Ishikawa (cell line): ENCODE measurements at regions not wholly inside any gene's neighbourhood (a gene's known extent, or its start where the extent isn't known, plus 50 kb on each side); places are given as distances from the start of the nearest gene placed in this dataset.

Experiments used
- CEBPB ChIP-seq: IDR thresholded peaks from 2 replicates; pipeline ENCODE4 v1.6.1; 2012
- CREB1 ChIP-seq: IDR thresholded peaks from 2 replicates; pipeline ENCODE4 v1.6.1; 2012; ENCODE audit warnings: low read depth
- EGR1 ChIP-seq: IDR thresholded peaks from 2 replicates; pipeline ENCODE4 v1.6.1; 2012
- EP300 ChIP-seq: IDR thresholded peaks from 2 replicates; pipeline ENCODE4 v1.6.1; 2012; ENCODE audit warnings: borderline replicate concordance
- FOXM1 ChIP-seq: IDR thresholded peaks from 2 replicates; pipeline ENCODE4 v1.6.1; 2012; ENCODE audit warnings: low read depth, borderline replicate concordance
- NFIC ChIP-seq: IDR thresholded peaks from 2 replicates; pipeline ENCODE4 v1.6.1; 2012
- RAD21 ChIP-seq: IDR thresholded peaks from 2 replicates; pipeline ENCODE4 v1.6.1; 2012; ENCODE audit warnings: low read depth
- REST ChIP-seq: IDR thresholded peaks from 2 replicates; pipeline ENCODE4 v1.6.1; 2012; ENCODE audit warnings: low read depth, mild to moderate bottlenecking
- TAF1 ChIP-seq: IDR thresholded peaks from 2 replicates; pipeline ENCODE4 v1.6.1; 2012; ENCODE audit warnings: low read depth, mild to moderate bottlenecking
- TCF12 ChIP-seq: IDR thresholded peaks from 2 replicates; pipeline ENCODE4 v1.6.1; 2012; ENCODE audit warnings: low read depth
- TEAD4 ChIP-seq: IDR thresholded peaks from 2 replicates; pipeline ENCODE4 v1.6.1; 2012
- YY1 ChIP-seq: IDR thresholded peaks from 2 replicates; pipeline ENCODE4 v1.6.1; 2012; ENCODE audit warnings: low read depth
- ZBTB7A ChIP-seq: IDR thresholded peaks from 2 replicates; pipeline ENCODE4 v1.6.1; 2012; ENCODE audit warnings: low read depth
- TF ChIP-seq, protein P1 (sequence below): IDR thresholded peaks from 2 replicates; pipeline ENCODE4 v1.6.1; 2012
- TF ChIP-seq, protein P2 (sequence below): IDR thresholded peaks from 2 replicates; pipeline ENCODE4 v1.6.1; 2012

DNA sequence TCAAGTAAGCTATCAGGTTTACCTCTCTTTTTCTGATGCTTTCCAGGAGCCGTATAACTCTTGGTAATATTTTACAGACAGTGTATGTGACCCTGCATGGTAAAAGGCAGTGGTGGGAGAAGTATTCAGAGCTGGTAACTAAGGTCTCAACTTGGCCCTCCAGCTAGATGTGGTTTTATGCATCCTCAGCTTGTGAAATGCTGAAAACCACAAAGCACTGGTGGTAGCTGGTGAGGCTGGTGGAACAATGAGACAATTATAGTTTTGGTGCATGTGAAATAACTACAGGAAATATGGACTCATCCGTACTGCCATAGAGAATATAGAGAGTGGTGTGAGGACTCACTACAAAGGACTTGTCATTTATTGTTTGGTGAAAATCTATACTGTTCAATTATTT is 383.0 kb upstream of the PCDH15 start:
- TF ChIP-seq, protein P1, sequence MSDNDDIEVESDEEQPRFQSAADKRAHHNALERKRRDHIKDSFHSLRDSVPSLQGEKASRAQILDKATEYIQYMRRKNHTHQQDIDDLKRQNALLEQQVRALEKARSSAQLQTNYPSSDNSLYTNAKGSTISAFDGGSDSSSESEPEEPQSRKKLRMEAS: no peak
- TF ChIP-seq FOXM1: no peak
- TF ChIP-seq TEAD4: no peak
- TF ChIP-seq REST: no peak
- no peak for TF ChIP-seq ZBTB7A
- TF ChIP-seq CREB1: no peak
- no peak for TF ChIP-seq EP300

DNA sequence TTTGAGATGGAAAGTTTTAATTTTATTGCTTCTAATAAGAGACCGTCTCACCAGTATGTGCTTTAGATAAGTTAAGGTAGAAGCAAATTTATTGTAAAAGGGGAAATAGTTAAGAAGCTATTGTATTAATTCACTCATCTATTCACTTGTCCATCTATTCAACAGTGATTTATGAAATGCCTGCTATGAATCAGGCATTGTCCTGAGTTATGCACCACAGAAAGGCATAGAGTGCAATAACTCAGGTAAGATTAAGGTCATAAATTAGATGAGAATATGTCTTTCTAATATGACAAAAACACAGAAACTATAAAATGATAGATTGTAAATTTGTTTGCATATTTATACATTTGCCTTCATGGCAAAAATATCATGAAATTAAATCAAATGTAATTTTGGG is 379.3 kb upstream of the PCDH15 start:
- TF ChIP-seq RAD21 (no peak), EP300 (peak; percentile 75; the same call in 1 of the 2 replicates), TAF1 (no peak), YY1 (no peak), EGR1 (no peak), ZBTB7A (no peak), CEBPB (no peak), TCF12 (peak; percentile 78), TEAD4 (peak; percentile 82), NFIC (peak; percentile 59; the same call in 1 of the 2 replicates), FOXM1 (peak; percentile 49; the same call in 1 of the 2 replicates), REST (no peak), CREB1 (no peak)
- TF ChIP-seq, protein P1: no peak
- TF ChIP-seq, protein P2, sequence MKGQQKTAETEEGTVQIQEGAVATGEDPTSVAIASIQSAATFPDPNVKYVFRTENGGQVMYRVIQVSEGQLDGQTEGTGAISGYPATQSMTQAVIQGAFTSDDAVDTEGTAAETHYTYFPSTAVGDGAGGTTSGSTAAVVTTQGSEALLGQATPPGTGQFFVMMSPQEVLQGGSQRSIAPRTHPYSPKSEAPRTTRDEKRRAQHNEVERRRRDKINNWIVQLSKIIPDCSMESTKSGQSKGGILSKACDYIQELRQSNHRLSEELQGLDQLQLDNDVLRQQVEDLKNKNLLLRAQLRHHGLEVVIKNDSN: no peak

DNA sequence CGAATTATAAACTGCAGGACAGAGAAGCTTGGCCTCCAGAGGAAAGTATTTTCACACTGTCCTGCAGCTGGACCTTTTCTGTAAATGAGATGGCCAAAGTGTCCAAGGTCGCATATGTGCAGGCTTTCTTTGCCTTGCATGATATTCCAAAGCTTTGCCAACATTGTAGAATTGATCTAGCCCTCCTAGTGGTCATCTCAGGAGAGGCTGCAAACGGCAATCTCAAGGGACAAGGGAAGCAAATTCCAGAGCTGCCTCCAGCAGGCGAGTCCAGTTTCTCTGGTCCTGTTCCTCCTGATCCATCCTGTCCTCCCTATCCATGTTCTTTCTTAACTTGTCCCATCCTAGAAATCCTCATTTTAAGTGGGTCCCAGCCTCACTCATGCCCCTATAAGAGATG is 373.4 kb upstream of the PCDH15 start:
- TF ChIP-seq, protein P1: no peak
- TF ChIP-seq, protein P2: no peak
- no peak for TF ChIP-seq TAF1
- TF ChIP-seq EGR1: no peak
- no peak for TF ChIP-seq TEAD4
- TF ChIP-seq TCF12: no peak
- TF ChIP-seq EP300: no peak
- TF ChIP-seq REST: no peak
- TF ChIP-seq CREB1: no peak
- TF ChIP-seq FOXM1: no peak
- TF ChIP-seq YY1: no peak
- no peak for TF ChIP-seq CEBPB
- TF ChIP-seq ZBTB7A: no peak
- no peak for TF ChIP-seq RAD21
- TF ChIP-seq NFIC: no peak

DNA sequence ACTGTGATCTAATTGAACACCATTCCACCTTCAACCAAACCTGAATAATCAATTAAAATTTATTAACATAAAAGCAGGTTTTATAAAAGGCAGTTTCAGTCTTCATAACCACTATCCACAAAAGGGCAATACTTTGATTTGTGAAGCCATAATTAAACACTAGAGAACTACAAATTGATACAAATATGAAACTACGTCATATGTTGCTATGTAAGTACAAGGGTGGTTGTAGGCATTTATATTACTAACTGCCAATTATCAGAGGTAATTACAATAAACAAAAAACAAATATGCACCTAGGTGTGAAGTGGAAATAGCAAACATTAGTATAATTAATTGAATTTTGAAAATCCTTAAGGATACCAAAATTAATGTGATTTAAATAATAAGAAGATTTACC is 368.5 kb upstream of the PCDH15 start:
- no peak for TF ChIP-seq NFIC
- no peak for TF ChIP-seq EP300
- TF ChIP-seq, protein P2: no peak
- TF ChIP-seq YY1: no peak
- TF ChIP-seq TAF1: no peak
- no peak for TF ChIP-seq FOXM1
- TF ChIP-seq REST: no peak
- TF ChIP-seq CEBPB: no peak
- TF ChIP-seq EGR1: no peak
- TF ChIP-seq, protein P1: no peak
